HG03045 (cell line): ENCODE measurements at regions not wholly inside any gene's neighbourhood (a gene's known extent, or its start where the extent isn't known, plus 50 kb on each side); places are given as distances from the start of the nearest gene placed in this dataset.

ENCODE experiments used
- ATAC-seq: cut with Tn5 transposase; IDR thresholded peaks from one replicate; pipeline ENCODE4 v1.9.1; 2021; ENCODE audit warnings: mild to moderate bottlenecking, moderate library complexity; ENCODE audit not compliant: unreplicated experiment

DNA sequence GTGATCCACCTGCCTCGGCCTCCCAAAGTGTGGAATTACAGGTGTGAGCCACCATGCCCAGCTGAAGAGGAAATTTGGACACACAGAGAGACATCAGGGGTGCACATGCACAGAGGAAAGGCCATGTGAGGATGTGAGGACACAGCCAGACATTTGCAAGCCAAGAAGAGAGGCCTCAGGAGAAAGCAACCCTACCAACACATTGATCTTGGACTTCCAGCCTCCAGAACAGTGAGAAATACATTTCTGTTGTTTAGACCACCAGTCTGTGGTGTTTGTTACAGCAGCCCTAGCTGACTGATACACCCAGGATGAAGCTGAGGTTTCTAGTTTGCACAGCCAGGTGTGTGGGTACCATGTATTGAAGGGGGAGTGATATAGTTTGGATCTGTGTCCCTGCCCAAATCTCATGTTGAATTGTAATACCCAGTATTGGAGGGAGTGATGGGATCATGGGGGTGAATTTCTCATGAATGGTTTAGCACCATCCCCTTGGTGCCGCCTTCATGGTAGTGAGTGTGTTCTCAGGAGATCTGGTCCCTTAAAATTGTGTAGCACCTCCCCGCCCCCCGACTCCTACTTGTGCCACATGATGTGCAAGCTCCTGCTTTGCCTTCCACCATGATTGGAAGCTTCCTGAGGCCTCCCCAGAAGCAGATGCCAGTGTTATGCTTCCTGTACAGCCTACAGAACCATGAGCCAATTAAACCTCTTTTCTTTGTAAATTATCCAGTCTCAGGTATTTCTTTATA, 64.7 kb upstream of the DUSP5 start:
- no peak for ATAC-seq

DNA sequence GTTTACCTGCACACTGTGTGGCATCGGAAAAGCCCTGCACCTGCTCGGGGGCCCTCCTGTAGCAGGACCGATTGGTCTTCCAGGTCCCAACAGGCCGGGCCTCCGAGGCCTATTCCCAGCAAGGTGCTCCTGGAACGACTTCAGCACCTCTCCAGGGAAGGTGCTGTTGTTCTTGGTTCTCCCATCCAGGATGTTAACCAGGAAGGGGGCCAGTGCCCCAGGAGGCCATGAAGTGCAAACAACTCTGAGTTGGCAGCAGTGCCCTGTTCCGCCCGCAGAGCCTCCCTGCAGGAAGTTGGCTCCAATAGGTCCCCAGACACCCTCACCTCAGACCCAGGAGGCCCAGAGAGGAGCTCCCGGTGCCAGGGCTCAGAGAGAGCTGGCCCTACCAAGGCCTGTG, 64.0 kb upstream of the DUSP5 start:
- no peak for ATAC-seq

- no peak for ATAC-seq
Measured at GRCh38 chr10:110434489-110435096, 63.1 kb upstream of the DUSP5 start.

DNA sequence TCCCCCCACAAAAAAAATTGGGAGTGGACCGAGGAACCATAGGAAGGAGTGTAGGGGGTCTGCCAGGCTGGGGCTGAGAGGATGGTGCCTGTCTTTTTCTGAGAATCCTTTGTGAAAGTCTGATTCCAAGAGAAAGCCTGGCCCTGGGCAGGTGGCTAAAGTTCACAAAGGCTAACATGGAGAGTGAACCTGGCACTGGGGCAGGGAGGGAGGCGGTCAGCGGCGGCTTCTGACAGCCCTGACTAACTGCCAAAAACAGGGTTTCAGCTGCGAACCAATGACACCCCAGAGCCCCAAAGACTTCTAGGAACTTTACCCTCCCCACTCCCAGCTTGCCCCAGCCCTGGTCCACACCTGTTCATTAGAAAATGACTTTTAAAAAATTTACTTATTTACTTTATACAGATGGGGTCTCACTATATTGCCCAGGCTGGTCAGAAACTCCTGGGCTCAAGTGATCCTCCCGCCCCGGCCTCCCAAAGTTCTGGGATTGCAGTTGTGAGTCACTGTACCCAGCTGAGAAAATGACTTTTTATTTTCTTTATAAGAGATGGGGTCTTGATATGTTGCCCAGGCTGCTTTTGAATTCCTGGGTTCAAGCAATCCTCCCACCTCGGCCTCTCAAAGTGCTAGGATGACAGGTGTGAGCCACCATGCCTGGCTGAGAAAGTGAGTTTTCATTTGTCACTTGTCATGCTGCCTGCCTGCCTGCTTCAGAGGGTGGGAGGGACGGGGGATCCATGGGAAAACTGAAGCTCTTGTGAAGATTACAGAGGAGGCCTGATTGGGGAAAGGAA, 61.0 kb upstream of the DUSP5 start:
- ATAC-seq = no peak

DNA sequence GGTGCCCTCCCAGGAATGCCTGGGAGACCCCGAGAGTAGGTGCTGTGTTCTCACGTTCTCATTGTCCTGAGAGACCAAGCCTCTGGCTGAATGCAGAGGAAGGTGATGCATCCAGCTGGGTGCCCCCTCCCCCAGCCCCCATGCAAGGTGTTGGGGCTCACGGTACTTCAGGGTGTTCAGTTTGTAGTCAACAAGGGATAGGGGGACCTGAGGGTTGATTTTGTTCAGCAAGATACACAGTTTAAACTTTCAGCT, 60.4 kb upstream of the DUSP5 start:
- no peak for ATAC-seq

DNA sequence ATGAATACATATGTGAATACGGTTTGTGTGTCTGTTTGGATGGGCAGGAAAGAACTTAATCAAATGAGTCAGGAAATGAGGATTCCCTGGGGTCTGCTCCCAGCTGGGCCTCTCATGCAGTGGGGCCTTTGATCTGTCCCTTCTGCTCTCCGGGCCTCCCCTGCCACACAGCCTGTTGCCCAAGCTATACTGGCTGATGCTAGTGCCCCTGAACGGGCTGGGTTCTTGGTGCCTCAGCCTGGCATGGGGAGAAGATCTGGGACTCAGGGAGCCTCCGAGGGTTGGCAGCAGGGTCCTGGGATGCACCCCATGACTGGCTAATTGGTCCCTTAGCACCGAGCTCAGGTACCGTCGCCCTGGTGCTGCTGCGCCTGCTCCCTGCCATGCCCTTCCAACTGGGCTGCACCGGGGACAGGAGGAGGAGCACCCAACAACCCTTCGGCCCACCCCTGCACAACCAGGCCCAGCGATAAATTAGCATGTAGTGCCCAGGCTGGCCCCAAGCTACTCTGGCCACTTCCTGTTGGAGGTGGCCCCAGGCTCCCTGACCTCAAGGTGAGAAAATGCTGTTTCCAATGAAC, 59.9 kb upstream of the DUSP5 start:
- no peak for ATAC-seq

- ATAC-seq = no peak
Measured at GRCh38 chr10:110442746-110443145, 55.0 kb upstream of the DUSP5 start.

GRCh38 chr10:110443239-110444003, 54.3 kb upstream of the DUSP5 start:
- ATAC-seq = no peak

DNA sequence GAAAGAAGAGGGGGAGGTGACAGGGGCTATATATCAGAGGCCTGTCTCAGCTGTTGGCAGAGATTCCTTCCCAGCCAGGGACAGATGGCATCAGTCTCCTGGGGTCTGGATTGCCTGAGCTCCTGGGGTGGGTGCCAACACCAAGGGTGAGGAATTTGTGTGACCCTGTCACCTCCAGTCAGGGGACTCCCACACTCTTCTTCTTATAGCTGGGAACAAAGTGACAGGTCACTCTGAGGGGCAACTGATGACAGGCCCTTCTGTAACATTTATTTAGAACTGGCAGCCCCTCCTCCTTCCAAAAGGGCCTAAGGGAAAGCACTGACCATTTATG, 53.7 kb upstream of the DUSP5 start:
- ATAC-seq = no peak

DNA sequence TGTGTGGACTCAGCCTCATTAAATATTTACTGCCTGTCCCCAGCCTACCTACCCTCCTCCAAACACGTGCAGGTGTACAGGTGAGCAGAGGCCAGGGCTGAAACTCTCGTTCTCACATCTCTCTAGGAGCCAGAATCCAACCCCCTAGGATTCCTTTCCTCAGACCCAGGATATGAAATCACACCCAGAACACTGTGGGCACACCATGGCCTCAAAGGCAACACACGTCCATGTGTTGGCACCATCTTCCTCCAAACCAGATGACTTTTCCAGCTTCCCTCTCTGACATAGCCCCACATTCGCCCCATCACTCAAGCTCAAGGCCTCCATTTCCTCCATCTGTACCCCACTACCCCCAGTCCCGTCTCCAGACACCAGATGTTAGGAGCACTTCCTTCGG, 51.8 kb upstream of the DUSP5 start:
- ATAC-seq = no peak

- no peak for ATAC-seq
Measured at GRCh38 chr10:110446277-110446676, 51.4 kb upstream of the DUSP5 start.

- no peak for ATAC-seq
Measured at GRCh38 chr10:110446954-110447608, 50.6 kb upstream of the DUSP5 start.

- ATAC-seq = no peak
Measured at GRCh38 chr10:110447886-110448285, 49.8 kb upstream of the DUSP5 start.
